Peyer's patch (tissue), 4 donors: ENCODE measurements at regions not wholly inside any gene's neighbourhood (a gene's known extent, or its start where the extent isn't known, plus 50 kb on each side); places are given as distances from the start of the nearest gene placed in this dataset.

Source experiments
- CTCF ChIP-seq, 6 experiments: fragments of 450-650 bp in 4 of 6; fragments of 200-600 bp in 2 of 6; sonication (generic) in 1 of 6; IDR thresholded peaks; one replicate each; pipeline ENCODE4 v1.5.1; 2017 to 2019; ENCODE audit warnings: antibody characterized with exemption in 6 of 6, mild to moderate bottlenecking in 3 of 6, moderate library complexity in 1 of 6
- POLR2A ChIP-seq, 2 donors: fragments of 450-650 bp; IDR thresholded peaks; one replicate each; pipeline ENCODE4 v1.5.1; 2017; ENCODE audit warnings: antibody characterized with exemption in 2 of 2, mild to moderate bottlenecking in 2 of 2, moderate library complexity in 2 of 2

DNA sequence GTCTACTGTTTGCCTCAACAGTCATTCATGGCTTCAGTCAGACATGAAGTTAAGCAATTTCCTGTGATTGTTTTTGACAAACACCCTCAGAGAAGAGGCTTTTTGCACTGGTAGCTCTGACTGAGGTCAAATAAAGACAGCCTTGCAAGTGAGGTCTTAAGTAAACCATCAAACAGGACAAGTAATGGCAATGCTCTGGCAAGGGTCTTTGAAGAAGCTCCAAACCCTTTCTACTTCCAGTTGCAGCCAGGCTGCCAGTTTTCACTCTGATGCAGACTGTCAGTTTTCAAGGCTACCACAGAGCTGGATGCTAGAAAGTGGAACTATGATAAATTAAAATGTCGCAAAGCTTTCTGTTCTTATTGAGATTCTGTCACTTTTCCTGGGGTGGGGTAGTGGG is 421.5 kb upstream of the PTGER4 start:
- TF ChIP-seq POLR2A (IDR thresholded peaks at IDR 0.05) (no peak), CTCF (IDR thresholded peaks at IDR 0.05) (no peak)
